ENCODE measurements at regions not wholly inside any gene's neighbourhood (a gene's known extent, or its start where the extent isn't known, plus 50 kb on each side); places are given as distances from the start of the nearest gene placed in this dataset.
"Not testable (repeated sequence)": the region's sequence is repeated elsewhere in the genome, so short reads cannot be mapped to it uniquely, and the experiment has no call there.

- H3K27me3 Mint-ChIP-seq: no peaks in the 10 kb centered on the region
- no peaks in the 10 kb centered on the region for H3K4me1 Mint-ChIP-seq (ENCODE audit: low read depth)
- H3K36me3 Mint-ChIP-seq: no peaks in the 10 kb centered on the region
- H3K9me3 Mint-ChIP-seq: peaks cover 7% of the 10 kb centered on the region
- intact Hi-C loops (cut with micrococcal nuclease): no loop called here
- ChIA-PET CTCF (no interaction called here), POLR2A (no interaction called here)
- no peak overlapping the region for H3K27ac Mint-ChIP-seq
- DNase-seq: no peak
- no peak overlapping the region for H3K4me3 Mint-ChIP-seq
Observed at GRCh38 chr6:48998574-48998973, 464.5 kb downstream of the MMUT start.

- H3K27ac Mint-ChIP-seq: no peak overlapping the region
- H3K4me3 Mint-ChIP-seq: no peak overlapping the region
- H3K27me3 Mint-ChIP-seq: no peaks in the 10 kb centered on the region
- no peak for DNase-seq
- intact Hi-C loops (cut with micrococcal nuclease): no loop called here
- CTCF ChIA-PET: no interaction called here
- H3K9me3 Mint-ChIP-seq: peaks cover 8% of the 10 kb centered on the region
- no peaks in the 10 kb centered on the region for H3K4me1 Mint-ChIP-seq (ENCODE audit: low read depth)
- H3K36me3 Mint-ChIP-seq: no peaks in the 10 kb centered on the region
- POLR2A ChIA-PET: no interaction called here
Observed at GRCh38 chr6:48996461-48997119, 466.5 kb downstream of the MMUT start.

- intact Hi-C loops (cut with micrococcal nuclease): no loop called here
- Mint-ChIP-seq H3K36me3 (no peaks in the 10 kb centered on the region), H3K27me3 (no peaks in the 10 kb centered on the region), H3K27ac (no peak overlapping the region), H3K4me3 (no peak overlapping the region), H3K4me1 (ENCODE audit: low read depth) (no peaks in the 10 kb centered on the region), H3K9me3 (peaks cover 11% of the 10 kb centered on the region)
- ChIA-PET POLR2A (no interaction called here), CTCF (no interaction called here)
- no peak for DNase-seq
Observed at GRCh38 chr6:48994811-48995210, 468.2 kb downstream of the MMUT start.

- Mint-ChIP-seq H3K4me3 (no peak overlapping the region), H3K36me3 (no peaks in the 10 kb centered on the region), H3K4me1 (ENCODE audit: low read depth) (no peaks in the 10 kb centered on the region), H3K9me3 (peaks cover 15% of the 10 kb centered on the region), H3K27me3 (no peaks in the 10 kb centered on the region), H3K27ac (no peak overlapping the region)
- intact Hi-C loops (cut with micrococcal nuclease): no loop called here
- DNase-seq: no peak
- ChIA-PET CTCF (no interaction called here), POLR2A (no interaction called here)
Observed at GRCh38 chr6:48990739-48991138, 472.3 kb downstream of the MMUT start.

GRCh38 chr6:48986845-48987244 lies 476.2 kb downstream of the MMUT start:
- Mint-ChIP-seq H3K36me3 (no peaks in the 10 kb centered on the region), H3K9me3 (peaks cover 15% of the 10 kb centered on the region), H3K4me3 (no peak overlapping the region), H3K27ac (no peak overlapping the region), H3K27me3 (no peaks in the 10 kb centered on the region), H3K4me1 (ENCODE audit: low read depth) (no peaks in the 10 kb centered on the region)
- intact Hi-C loops (cut with micrococcal nuclease): no loop called here
- CTCF ChIA-PET: no interaction called here
- DNase-seq: no peak
- POLR2A ChIA-PET: no interaction called here

- Mint-ChIP-seq H3K27ac (no peak overlapping the region), H3K4me1 (ENCODE audit: low read depth) (no peaks in the 10 kb centered on the region), H3K36me3 (no peaks in the 10 kb centered on the region), H3K9me3 (peaks cover 15% of the 10 kb centered on the region), H3K27me3 (no peaks in the 10 kb centered on the region), H3K4me3 (no peak overlapping the region)
- CTCF ChIA-PET: no interaction called here
- intact Hi-C loops (cut with micrococcal nuclease): no loop called here
- POLR2A ChIA-PET: no interaction called here
- DNase-seq: no peak
Observed at GRCh38 chr6:48986105-48986504, 476.9 kb downstream of the MMUT start.

GRCh38 chr6:48985025-48985424 lies 478.0 kb downstream of the MMUT start:
- Mint-ChIP-seq H3K4me3 (no peak overlapping the region), H3K27ac (no peak overlapping the region), H3K27me3 (no peaks in the 10 kb centered on the region), H3K9me3 (peaks cover 12% of the 10 kb centered on the region), H3K36me3 (no peaks in the 10 kb centered on the region), H3K4me1 (ENCODE audit: low read depth) (no peaks in the 10 kb centered on the region)
- CTCF ChIA-PET: interaction anchor here (0.6 kb wide), 1 partner anchor 16 kb away, joined by 3 read pairs; no protein-coding TSS in a partner anchor
- intact Hi-C loops (cut with micrococcal nuclease): no loop called here
- POLR2A ChIA-PET: no interaction called here
- DNase-seq: no peak

- H3K9me3 Mint-ChIP-seq: peaks cover 10% of the 10 kb centered on the region
- H3K27me3 Mint-ChIP-seq; DNase-seq; H3K27ac Mint-ChIP-seq; CTCF ChIA-PET; H3K4me1 Mint-ChIP-seq (ENCODE audit: low read depth); intact Hi-C loops (cut with micrococcal nuclease); POLR2A ChIA-PET; H3K36me3 Mint-ChIP-seq; H3K4me3 Mint-ChIP-seq: not testable (repeated sequence)
Observed at GRCh38 chr6:48983968-48984367, 479.1 kb downstream of the MMUT start.

- Mint-ChIP-seq H3K9me3 (peaks cover 5% of the 10 kb centered on the region), H3K27ac (no peak overlapping the region), H3K27me3 (no peaks in the 10 kb centered on the region), H3K4me1 (ENCODE audit: low read depth) (no peaks in the 10 kb centered on the region), H3K4me3 (no peak overlapping the region), H3K36me3 (no peaks in the 10 kb centered on the region)
- no peak for DNase-seq
- CTCF ChIA-PET: no interaction called here
- intact Hi-C loops (cut with micrococcal nuclease): no loop called here
- POLR2A ChIA-PET: no interaction called here
Observed at GRCh38 chr6:48983377-48983776, 479.7 kb downstream of the MMUT start.

GRCh38 chr6:48979806-48980205 lies 483.2 kb downstream of the MMUT start:
- DNase-seq: no peak
- Mint-ChIP-seq H3K27me3 (no peaks in the 10 kb centered on the region), H3K27ac (no peak overlapping the region), H3K36me3 (no peaks in the 10 kb centered on the region), H3K4me3 (no peak overlapping the region), H3K9me3 (peaks cover 2% of the 10 kb centered on the region), H3K4me1 (ENCODE audit: low read depth) (no peaks in the 10 kb centered on the region)
- ChIA-PET CTCF (no interaction called here), POLR2A (no interaction called here)
- intact Hi-C loops (cut with micrococcal nuclease): no loop called here

- H3K4me3 Mint-ChIP-seq: no peak overlapping the region
- no peaks in the 10 kb centered on the region for H3K4me1 Mint-ChIP-seq (ENCODE audit: low read depth)
- no peaks in the 10 kb centered on the region for H3K27me3 Mint-ChIP-seq
- no peak for DNase-seq
- no peaks in the 10 kb centered on the region for H3K9me3 Mint-ChIP-seq
- H3K36me3 Mint-ChIP-seq: no peaks in the 10 kb centered on the region
- POLR2A ChIA-PET: no interaction called here
- CTCF ChIA-PET: no interaction called here
- no peak overlapping the region for H3K27ac Mint-ChIP-seq
- intact Hi-C loops (cut with micrococcal nuclease): no loop called here
Observed at GRCh38 chr6:48979085-48979484, 484.0 kb downstream of the MMUT start.

GRCh38 chr6:48978016-48978415 lies 485.0 kb downstream of the MMUT start:
- H3K9me3 Mint-ChIP-seq: no peaks in the 10 kb centered on the region
- CTCF ChIA-PET: no interaction called here
- no peaks in the 10 kb centered on the region for H3K4me1 Mint-ChIP-seq (ENCODE audit: low read depth)
- no peak overlapping the region for H3K4me3 Mint-ChIP-seq
- POLR2A ChIA-PET: no interaction called here
- no peak overlapping the region for H3K27ac Mint-ChIP-seq
- intact Hi-C loops (cut with micrococcal nuclease): no loop called here
- no peaks in the 10 kb centered on the region for H3K27me3 Mint-ChIP-seq
- DNase-seq: no peak
- H3K36me3 Mint-ChIP-seq: no peaks in the 10 kb centered on the region

- Mint-ChIP-seq H3K4me3 (no peak overlapping the region), H3K27ac (no peak overlapping the region), H3K9me3 (no peaks in the 10 kb centered on the region), H3K36me3 (no peaks in the 10 kb centered on the region), H3K27me3 (no peaks in the 10 kb centered on the region), H3K4me1 (ENCODE audit: low read depth) (no peaks in the 10 kb centered on the region)
- DNase-seq: no peak
- intact Hi-C loops (cut with micrococcal nuclease): no loop called here
- CTCF ChIA-PET: no interaction called here
- POLR2A ChIA-PET: no interaction called here
Observed at GRCh38 chr6:48977573-48977972, 485.5 kb downstream of the MMUT start.
